Astrocyte of the spinal cord (primary cell): ENCODE measurements at regions not wholly inside any gene's neighbourhood (a gene's known extent, or its start where the extent isn't known, plus 50 kb on each side); places are given as distances from the start of the nearest gene placed in this dataset.
"Not testable (repeated sequence)": the region's sequence is repeated elsewhere in the genome, so short reads cannot be mapped to it uniquely, and the experiment has no call there.

ENCODE experiments used
- DNase-seq: peaks from one replicate; pipeline ENCODE4 v3.0.0; 2011; ENCODE audit warnings: low read depth, low spot score
- H3K4me3 ChIP-seq: 2 replicates; pipeline ENCODE4 v1.5.1; 2011; ENCODE audit warnings: low read depth, mild to moderate bottlenecking, low read length, moderate library complexity
- in situ Hi-C: cut with HindIII; loops from 2 replicates; pipeline ENCODE4 v1.10.0; 2017; ENCODE audit warnings: low sequenced_read_pairs

GRCh38 chr1:120668187-120668586 is 55.6 kb upstream of the NBPF26 start:
- H3K4me3 ChIP-seq, DNase-seq, in situ Hi-C loops: not testable (repeated sequence)
